HG03196 (cell line): ENCODE measurements at regions not wholly inside any gene's neighbourhood (a gene's known extent, or its start where the extent isn't known, plus 50 kb on each side); places are given as distances from the start of the nearest gene placed in this dataset.

Source experiments
- ATAC-seq: cut with Tn5 transposase; IDR thresholded peaks from one replicate; pipeline ENCODE4 v1.9.1; 2021; ENCODE audit not compliant: unreplicated experiment

DNA sequence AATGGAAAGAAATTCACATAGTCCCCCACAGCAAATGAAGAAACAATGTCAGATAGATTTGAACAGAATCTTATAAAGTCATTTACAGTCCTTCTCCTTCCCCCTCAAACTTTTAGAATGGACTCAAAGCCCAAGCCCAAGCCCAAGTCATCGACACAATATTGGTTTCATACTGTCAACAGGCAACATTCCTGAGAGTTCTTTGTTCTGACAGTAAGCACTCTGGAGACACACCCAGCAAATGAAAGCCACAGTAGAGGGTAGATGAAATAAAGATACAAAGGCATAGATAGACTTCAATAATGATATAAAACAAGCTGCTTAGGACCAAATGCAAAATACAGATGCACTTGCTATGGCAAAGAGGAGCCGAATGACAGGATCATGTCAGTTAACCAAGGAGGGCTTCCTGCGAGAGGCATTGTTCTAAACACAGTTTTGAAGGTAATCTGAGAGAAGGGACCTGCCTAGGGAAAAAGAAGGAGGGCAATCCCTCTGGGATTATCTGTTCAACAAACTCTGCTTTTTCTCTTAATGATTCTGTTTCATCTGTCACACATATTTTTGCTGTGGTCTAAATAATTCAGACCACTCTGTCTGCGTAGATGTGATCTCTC, 97.1 kb upstream of the MAP4K3 start:
- no peak for ATAC-seq

DNA sequence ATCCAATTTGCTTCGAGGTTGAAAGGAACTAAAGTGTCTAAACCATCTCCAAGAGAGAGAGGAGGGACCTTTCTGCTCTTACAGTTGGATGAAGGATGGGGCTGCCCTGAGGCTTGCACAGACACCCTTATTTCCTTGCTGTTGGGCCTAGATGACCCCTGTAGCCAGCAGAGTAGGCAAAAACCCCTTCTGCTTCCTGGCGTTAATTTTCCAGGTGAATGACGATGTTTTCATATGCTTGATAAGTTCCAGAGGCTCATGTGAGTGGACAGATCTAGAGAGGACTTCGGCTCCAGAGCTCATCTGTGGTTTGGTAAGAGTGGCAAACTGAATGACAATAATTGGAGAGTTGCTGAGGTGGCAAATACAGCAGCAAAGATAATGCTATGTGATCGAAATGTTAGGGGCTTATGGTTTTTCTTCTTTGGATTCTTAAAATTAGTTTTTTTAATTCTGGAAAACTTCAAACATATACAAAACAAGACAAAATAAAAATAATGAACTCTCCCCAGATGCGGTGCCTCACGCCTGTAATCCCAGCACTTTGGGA, 98.6 kb upstream of the MAP4K3 start:
- ATAC-seq = no peak

DNA sequence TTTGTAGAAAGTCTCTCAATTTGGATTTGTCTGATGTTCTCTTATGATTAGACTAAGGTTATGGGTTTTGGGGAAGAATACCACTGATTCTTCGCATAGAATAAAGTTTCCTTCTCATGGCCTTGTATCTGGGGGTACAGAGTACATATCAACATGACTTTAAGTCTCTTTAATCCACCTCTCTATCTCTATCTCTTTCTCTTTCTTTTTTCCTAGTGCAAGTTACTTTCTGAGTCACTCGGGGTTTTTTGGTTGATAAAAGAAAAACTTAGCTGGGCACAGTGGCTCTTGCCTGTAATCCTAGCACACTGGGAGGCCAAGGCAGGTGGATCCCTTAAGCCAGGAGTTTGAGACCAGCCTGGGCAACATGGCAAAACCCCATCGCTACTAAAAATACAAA, 100.1 kb upstream of the MAP4K3 start:
- no peak for ATAC-seq

DNA sequence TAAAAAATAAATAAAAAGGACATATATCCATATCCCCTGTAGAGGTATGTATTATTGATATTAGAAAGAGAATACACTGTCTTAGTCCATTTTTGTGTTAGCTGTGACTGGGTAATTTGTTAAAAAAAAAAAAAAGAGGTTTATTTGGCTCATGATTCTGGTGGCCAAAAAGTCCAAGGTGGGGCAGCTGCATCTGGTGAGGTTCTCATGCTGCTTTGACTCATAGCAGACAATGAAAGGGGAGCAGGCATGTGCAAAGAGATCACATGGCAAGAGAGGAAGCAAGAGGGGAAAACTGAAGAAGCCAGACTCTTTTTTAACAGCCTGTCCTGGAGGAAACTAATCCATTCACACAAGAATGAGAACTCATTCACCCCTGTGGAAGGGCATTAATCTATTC, 101.6 kb upstream of the MAP4K3 start:
- no peak for ATAC-seq

DNA sequence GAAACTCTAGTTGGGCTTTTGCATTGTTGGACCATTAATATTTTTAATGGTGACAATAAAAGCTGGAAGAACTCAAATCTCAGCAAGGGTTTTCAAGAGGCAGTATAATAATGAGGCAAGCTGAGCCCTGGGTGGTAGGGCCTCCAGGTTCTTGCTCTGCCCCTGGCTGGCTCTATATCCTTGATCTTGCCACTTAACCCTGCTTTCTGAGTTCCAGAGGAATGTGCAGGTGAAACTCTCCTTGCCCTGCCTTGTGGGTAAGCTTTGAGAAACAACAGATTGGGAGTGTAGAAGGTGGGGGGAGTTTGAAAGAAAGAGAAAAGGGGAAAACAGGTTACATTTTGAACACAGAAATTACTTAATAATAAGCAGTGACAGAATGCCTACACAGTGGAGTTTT, 103.3 kb upstream of the MAP4K3 start:
- ATAC-seq = no peak

DNA sequence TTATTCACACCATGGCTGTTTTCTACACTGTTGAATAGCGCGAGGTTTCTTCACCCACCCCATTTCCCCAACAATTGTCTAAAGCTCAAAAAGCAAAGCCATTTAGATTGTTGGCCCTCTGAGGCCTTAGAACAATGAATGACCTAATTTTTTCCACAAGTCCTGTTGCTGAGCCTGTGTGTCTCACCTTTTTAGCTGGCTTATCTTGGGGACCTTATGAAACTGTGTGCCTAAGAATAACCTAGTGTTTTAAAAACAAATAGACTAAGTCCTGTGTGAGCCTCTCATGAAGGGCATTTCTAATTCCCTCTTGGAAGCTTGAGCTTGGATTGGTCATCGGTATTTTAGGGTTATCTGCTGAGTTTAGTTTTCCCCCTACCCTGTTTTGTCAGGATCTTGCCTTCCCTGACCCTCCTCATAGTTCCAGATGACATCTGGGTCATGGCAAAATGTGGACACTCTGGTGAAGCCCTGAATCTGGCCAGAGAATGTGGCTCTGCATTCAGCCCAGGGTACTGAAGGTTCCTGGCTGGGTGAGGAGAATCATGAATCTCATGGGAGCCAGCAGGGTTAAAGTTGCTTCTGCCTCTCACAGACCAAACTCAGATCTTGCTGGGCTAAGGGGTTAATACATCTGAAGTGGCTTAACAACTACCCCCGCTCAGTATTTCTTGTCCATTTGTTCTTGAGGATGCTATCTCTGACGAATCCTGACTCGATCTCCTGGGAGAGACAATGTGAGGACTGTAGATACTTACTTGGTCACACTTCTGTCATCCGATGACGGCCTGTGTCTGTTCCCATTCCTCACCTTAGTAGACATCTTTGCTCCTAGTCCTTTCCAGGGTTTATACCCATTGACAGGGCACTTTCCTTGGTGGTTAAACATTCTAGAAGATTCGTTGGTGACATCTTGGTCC, 104.2 kb upstream of the MAP4K3 start:
- ATAC-seq = no peak

DNA sequence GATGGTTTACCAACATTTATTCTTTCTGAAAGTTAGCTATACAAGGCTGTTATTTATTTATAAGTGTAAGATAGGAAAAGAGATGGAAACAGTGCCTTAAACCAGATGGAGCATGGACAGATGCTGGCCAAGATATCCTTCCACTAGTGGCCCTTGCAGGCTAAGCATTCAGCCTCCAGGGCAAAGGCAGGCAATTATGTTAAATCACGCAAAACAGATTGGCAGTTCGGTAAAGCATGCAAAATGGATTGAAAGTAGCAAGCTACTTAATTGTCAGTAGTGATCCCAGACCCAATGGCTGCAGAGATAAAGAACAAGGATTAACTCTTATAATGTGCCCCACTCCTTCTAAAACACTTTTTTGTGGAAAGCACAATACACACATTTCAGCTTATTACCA, 105.4 kb upstream of the MAP4K3 start:
- no peak for ATAC-seq

DNA sequence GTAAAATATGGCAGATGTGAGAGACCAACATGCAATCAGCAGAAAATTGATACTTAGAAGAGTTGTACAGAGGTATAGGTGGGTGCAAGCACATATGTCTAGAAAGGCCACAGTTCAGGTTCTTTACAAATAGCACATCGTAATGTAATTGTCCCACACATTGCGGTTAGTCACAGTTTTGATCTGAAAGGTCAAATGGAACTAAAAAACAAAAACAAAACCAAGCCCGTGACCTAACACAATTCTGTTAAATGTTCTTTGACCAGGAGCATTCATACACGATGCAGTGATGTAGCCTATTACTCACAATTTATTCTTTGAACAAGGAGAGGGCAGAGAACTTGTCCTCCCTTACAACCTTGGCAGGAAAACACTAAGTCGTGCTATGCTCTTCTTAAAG, 108.9 kb upstream of the MAP4K3 start:
- ATAC-seq = no peak

DNA sequence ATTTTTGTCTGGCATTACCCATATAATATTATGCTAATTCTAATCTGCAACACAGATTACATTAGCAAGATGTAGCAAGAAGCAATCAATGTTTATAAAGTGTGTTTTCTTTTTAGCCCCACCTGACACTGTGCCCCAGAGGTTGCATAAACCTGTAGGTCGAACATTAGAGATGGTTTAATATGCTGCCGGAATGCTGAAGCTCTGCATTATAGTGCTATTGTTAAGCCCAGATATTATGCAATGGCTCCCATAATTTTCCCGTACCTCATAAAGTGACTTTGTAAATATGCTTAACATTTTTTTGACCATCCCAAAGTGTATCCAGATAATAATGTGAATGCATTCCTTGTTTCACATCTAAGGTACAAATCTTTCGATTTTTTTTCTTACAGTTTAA, 109.3 kb upstream of the MAP4K3 start:
- no peak for ATAC-seq

DNA sequence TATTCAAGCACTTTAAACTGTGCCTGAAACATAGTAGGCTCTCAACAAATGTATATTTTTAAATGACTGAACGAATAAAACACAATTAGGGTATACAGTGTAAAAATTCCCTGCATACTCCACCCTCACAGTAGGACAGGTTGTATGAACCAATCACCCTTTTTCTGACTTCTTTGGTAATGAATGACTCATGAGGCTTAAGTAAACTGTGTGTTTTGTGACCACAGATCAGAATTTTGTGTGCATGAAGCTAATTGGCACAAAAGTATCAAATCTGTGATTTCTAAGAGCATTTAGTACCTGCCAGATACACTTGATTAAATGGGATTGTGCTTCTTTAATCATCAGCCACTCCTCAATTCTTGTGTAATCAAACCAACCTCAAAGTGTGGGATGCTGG, 109.9 kb upstream of the MAP4K3 start:
- no peak for ATAC-seq

DNA sequence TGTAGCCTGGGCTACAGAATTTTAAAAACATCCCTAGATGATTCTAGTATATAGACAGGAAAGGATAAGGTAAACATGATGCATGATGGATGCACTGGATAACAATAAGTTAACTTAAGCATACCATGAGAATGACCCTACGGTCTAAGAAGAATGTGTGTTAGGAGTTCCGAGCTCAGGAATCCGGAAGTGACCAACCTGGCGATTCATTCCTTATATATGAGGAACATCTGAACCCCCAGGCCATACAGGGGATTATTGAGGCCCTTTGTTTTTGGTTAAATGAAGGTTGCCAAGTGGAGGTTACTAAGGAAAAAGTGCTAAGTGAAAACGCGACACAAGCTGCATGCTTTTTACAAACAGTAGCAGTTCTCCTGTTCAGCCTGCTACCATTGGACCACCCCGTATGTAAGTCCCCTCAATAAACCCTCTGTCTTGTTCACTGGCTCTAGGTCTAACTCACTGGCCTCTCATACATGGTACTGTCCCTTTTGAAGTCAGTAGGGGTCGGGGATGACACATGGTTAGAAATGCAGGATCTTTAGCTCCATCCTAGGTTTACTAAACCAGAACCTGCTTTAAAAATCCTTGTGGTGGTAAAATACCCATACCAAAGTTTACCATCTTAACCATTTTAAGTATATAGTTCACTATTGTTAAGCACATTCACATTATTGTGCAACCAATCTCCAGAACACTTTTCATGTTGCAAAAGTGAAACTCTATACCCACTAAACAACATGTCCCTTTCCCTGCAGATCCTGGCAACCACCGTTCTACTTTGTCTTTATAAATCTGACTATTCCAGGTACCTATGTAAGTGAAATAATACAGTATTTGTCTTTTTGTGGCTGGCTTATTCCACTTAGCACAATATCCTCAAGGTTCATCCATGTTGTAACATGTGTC, 111.0 kb upstream of the MAP4K3 start:
- ATAC-seq = no peak

DNA sequence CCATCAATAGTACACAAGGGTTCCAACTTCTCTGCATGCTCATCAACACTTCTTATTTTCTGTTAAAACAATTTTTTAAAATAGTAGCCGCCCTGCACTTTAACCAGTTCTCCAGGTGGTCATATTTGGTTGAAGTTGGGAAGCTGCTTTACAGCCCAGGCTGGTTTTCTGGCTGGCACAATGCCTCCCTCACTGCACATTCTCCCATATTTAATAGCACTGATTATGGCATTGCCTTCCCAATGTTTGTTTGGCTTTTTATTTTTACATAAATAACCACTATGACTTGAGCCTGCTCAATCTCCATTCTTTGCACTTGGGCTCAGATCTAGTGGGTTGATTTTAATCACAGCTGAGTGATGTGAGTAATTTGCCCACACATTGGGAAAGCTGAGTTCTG, 111.9 kb upstream of the MAP4K3 start:
- ATAC-seq = no peak

DNA sequence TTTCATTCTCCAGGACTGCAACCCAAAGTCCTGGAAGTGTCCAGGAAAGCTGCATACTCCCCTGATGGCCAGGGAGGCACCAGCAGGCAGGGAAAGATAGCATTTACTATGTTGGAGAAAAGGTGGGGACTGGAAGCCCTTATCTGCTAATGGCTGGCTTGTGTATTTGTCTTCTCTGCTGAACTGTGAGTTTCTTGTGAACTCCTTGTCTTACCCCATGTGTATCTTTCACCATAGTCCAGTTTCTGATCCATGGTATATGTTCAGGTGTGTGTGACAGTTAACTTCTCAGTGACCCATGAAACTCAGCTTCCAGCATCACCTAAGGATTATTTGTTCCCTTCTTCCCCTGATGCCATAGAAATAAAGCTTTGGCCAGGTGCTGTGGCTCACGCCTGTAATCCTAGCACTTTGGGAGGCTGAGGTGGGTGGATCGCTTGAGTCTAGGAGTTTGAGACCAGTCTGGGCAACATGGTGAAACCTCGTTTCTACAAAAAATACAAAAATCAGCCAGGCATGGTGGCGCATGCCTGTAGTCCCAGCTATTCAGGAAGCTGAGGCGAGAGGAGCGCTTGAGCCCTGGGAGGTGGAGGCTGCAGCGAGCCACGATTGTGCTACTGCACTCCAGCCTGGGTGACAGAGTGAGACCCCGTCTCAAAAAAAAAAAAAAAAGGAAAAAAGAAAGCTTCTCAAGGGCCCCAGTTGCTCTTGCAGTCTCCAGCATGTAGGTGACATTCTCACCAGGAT, 112.8 kb upstream of the MAP4K3 start:
- no peak for ATAC-seq

DNA sequence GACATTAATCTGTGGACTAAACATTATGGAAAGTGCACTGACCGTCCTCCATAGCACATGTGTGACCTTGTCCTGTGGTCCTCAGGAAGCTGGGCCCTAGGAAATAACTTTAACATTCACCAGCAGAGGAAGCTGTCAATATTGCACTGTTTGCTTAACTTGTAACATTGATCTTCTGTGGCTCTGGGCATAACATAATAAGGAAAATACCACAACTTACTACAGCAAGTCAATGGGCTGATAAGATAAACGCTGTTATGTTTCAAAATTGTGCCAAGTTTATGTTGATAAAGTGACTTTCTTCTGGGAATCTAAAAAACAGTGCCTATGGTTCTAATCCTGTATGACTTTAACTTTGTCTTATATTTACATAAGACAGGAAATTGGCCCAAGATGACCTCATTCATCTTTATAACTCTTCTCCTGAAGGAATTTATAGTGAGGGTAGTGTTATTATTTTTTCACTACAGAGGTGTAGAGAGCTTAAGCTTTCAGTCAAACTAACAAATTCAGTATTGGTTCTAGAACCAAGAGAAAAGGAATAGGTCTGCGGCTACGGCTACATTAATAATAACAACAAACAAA, 113.7 kb upstream of the MAP4K3 start:
- no peak for ATAC-seq

DNA sequence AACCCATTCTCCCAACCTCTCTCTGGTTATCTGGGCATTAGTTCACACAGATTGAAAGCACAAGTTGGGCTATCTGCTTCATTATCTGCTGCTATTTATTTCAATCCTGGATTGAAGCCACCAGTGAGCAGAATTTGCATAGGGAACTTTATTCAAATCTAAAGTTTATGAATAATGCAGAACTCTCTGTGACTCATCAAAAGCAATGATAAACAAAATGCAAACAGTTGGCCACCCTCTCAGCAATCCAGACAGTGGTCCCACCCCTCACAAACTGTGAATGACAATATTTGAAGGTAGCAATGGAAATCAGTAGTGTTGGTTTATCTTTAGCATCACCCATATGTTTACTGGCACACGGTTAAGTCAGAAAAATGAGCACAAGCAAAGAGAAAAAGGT, 106.8 kb upstream of the TMEM178A start:
- no peak for ATAC-seq

DNA sequence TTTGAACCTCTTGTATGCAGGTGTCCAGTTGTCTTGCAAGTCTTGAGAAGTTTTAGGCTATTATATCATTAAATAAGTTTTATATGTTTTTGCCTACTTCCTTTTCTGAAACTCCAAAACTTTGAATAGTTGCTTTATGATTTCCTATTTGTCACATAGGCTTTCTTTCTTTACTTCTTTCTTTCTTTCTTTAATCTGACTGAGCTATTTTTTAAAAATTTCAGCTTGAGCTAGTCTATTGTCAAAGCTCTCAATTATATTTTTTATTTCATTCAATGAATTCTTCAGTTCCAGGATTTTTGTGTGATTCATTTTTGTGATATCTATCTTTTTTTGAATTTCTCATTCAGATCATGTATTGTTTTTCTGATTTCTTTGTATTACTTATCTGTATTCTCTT, 102.1 kb upstream of the TMEM178A start:
- no peak for ATAC-seq

DNA sequence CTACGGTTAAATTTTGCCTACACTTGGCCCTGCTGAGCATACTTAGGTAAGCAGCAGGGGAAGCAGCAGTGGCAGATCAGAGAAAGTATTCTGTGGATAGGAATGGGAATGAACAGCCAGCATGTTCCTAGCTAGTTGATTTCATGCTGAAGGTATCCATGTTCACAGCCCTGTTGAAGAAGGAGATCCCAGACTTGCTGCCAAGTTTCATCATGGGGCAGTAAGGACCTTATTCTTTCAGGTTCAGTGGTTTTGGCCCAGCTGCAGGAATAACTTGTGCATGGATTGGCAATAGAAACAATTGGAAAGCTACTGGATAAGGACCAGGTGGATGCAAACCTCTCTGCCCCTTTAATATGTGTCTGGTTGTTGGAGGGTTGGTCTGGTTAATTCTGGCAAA, 98.2 kb upstream of the TMEM178A start:
- no peak for ATAC-seq

DNA sequence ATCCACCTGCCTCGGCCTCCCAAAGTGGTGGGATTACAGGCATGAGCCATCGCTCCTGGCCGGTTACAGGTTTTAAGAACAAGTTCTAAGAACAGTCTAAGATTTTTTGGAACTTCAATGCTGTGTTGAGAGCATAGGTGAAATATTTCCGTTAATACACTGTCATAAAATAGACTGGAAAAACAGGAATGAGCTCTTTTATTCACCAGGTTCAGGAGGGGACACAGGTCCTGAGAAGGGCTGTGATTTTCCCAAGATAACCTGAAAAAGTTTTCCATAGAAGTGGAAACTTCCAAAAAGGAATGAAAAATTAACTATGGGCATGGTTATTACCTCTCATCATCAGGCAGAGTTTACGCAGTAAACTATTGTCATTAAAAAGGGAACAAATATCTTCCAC, 97.6 kb upstream of the TMEM178A start:
- no peak for ATAC-seq

DNA sequence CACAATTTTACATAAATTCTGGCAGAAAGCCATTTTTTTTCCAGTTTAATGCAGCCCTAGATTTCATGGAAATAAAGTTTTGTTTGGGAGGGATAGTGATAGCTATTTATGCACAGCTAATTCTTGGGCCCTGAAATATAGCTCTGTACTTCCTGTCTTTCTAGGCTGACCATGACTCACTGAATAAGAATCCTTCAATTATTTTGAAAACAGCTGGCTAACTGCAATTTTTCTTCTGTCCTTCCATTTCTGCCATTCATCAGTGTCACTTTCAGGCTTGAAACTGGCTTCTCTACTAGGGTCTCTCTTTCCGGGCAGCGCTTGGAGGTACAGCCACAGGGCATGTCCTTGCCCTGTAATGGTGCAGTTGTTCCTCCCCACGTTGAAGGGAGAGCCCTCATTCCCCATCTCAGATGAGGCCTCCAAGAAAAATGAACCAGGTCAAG, 97.1 kb upstream of the TMEM178A start:
- ATAC-seq = no peak

DNA sequence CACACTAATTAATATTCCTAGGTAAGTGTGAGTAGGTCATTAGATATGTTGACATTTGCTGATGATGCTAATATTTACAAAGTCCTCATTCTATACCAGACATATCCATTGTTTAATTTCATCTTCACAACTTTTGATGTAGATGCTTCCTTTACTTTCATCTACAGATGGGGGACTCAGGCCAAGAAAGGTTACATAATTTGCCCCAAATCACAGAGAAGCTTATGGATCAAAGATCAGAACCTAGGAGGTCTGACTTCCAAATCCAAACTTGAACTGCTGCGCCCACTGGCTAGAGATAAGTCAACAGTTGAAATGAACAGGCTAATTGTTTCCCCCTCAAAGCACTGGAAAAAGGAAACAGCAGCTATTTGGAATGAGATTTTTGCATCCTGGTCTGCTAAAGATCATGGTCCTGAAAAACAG, 95.6 kb upstream of the TMEM178A start:
- no peak for ATAC-seq
